Peyer's patch (tissue), 4 donors: ENCODE measurements at regions not wholly inside any gene's neighbourhood (a gene's known extent, or its start where the extent isn't known, plus 50 kb on each side); places are given as distances from the start of the nearest gene placed in this dataset.

Experiments used
- POLR2A ChIP-seq, 2 donors: fragments of 450-650 bp; IDR thresholded peaks; one replicate each; pipeline ENCODE4 v1.5.1; 2017; ENCODE audit warnings: antibody characterized with exemption in 2 of 2, mild to moderate bottlenecking in 2 of 2, moderate library complexity in 2 of 2
- TF ChIP-seq, protein P1 (sequence below), 6 experiments: fragments of 450-650 bp in 4 of 6; fragments of 200-600 bp in 2 of 6; sonication (generic) in 1 of 6; IDR thresholded peaks; one replicate each; pipeline ENCODE4 v1.5.1; 2017 to 2019; ENCODE audit warnings: antibody characterized with exemption in 6 of 6, mild to moderate bottlenecking in 3 of 6, moderate library complexity in 1 of 6

GRCh38 chr4:12439633-12440305 lies 1011.1 kb upstream of the HS3ST1 start:
- TF ChIP-seq, protein P1, sequence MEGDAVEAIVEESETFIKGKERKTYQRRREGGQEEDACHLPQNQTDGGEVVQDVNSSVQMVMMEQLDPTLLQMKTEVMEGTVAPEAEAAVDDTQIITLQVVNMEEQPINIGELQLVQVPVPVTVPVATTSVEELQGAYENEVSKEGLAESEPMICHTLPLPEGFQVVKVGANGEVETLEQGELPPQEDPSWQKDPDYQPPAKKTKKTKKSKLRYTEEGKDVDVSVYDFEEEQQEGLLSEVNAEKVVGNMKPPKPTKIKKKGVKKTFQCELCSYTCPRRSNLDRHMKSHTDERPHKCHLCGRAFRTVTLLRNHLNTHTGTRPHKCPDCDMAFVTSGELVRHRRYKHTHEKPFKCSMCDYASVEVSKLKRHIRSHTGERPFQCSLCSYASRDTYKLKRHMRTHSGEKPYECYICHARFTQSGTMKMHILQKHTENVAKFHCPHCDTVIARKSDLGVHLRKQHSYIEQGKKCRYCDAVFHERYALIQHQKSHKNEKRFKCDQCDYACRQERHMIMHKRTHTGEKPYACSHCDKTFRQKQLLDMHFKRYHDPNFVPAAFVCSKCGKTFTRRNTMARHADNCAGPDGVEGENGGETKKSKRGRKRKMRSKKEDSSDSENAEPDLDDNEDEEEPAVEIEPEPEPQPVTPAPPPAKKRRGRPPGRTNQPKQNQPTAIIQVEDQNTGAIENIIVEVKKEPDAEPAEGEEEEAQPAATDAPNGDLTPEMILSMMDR (IDR thresholded peaks at IDR 0.05), result no peak
- TF ChIP-seq POLR2A (IDR thresholded peaks at IDR 0.05), result no peak
